Panc1 (cell line): ENCODE measurements at regions not wholly inside any gene's neighbourhood (a gene's known extent, or its start where the extent isn't known, plus 50 kb on each side); places are given as distances from the start of the nearest gene placed in this dataset.

Experiments used
- ATAC-seq: fragments of 200-7000 bp; cut with Tn5 transposase; 2 replicates; pipeline ENCODE4 v1.9.1; 2020; ENCODE audit warnings: mild to moderate bottlenecking, moderate library complexity
- BruUV-seq: library from RNA; stranded (reverse); fragments of 400-500 nt; replicated peaks from 2 replicates; lab custom pipeline; 2021; lab: Mats Ljungman, UMichigan
- CTCF ChIA-PET: fragments of 300-600 bp; sonication (Branson Sonifier 250); formaldehyde crosslinking; loops from one replicate; lab custom pipeline; 2022; ENCODE audit warnings: antibody characterized with exemption; lab: Charles Lee
- POLR2A ChIA-PET: fragments of 300-600 bp; sonication (Branson Sonifier 250); formaldehyde crosslinking; loops from one replicate; lab custom pipeline; 2022; ENCODE audit warnings: antibody characterized with exemption; lab: Charles Lee
- DNase-seq: peaks from one replicate; pipeline ENCODE4 v3.0.0-alpha.2; 2010; ENCODE audit warnings: low read depth, low spot score
- H3K27ac ChIP-seq: 2 replicates; pipeline ENCODE4 v1.5.1; 2011; ENCODE audit warnings: mild to moderate bottlenecking, low read length, inconsistent platforms
- H3K27me3 ChIP-seq: fragments of 200-500 bp; sonication (Bioruptor generic); 2 replicates; pipeline ENCODE4 v1.6.0; 2014; ENCODE audit warnings: low read length, inconsistent platforms; ENCODE audit not compliant: control insufficient read depth, insufficient read depth
- H3K36me3 ChIP-seq: fragments of 200-500 bp; sonication (Bioruptor generic); 2 replicates; pipeline ENCODE4 v1.5.1; 2014; ENCODE audit warnings: inconsistent platforms, mild to moderate bottlenecking, low read length, moderate library complexity; ENCODE audit not compliant: control insufficient read depth, insufficient read depth
- H3K4me1 ChIP-seq: 2 replicates; pipeline ENCODE4 v1.5.1; 2011; ENCODE audit warnings: inconsistent platforms, mild to moderate bottlenecking, low read length, moderate library complexity; ENCODE audit not compliant: control insufficient read depth, insufficient read depth
- H3K4me3 ChIP-seq, 2 experiments: 2 replicates each; pipeline ENCODE4 v1.5.1; 2011 to 2012; ENCODE audit warnings: low read depth in 2 of 2, low read length in 2 of 2, mild to moderate bottlenecking in 2 of 2, inconsistent platforms in 1 of 2, moderate library complexity in 1 of 2
- H3K9me3 ChIP-seq: fragments of 200-500 bp; sonication (Bioruptor generic); 2 replicates; pipeline ENCODE4 v1.5.1; 2014; ENCODE audit warnings: low read depth, mild to moderate bottlenecking, inconsistent platforms, low read length, moderate library complexity; ENCODE audit not compliant: control insufficient read depth, insufficient read depth
- POLR2AphosphoS5 ChIP-seq: IDR thresholded peaks from 2 replicates; pipeline ENCODE4 v1.6.1; 2012; ENCODE audit warnings: mild to moderate bottlenecking, low read depth, low read length, moderate library complexity
- SIN3A ChIP-seq: IDR thresholded peaks from 2 replicates; pipeline ENCODE4 v1.6.1; 2012; ENCODE audit warnings: low read depth, mild to moderate bottlenecking, low read length, moderate library complexity, borderline replicate concordance; ENCODE audit not compliant: insufficient read depth
- TCF7L2 ChIP-seq: IDR thresholded peaks from 2 replicates; pipeline ENCODE4 v1.6.1; 2011; ENCODE audit warnings: mild to moderate bottlenecking, low read depth, low read length, inconsistent platforms
- in situ Hi-C: cut with HindIII; loops from 2 replicates; pipeline ENCODE4 v1.10.0; 2016; ENCODE audit warnings: low sequenced_read_pairs, low pct_unique_long_range_greater_than_20kb
- intact Hi-C: fragments of 100-400 bp; cut with micrococcal nuclease; formaldehyde crosslinking; loops from one replicate; pipeline ENCODE4 v1.10.0; 2022; ENCODE audit not compliant: unreplicated experiment
- TF ChIP-seq, protein P1 (sequence below), 2 experiments: IDR thresholded peaks; 2 replicates each; pipeline ENCODE4 v1.6.1; 2011 to 2012; ENCODE audit warnings: low read depth in 2 of 2, control low read depth in 1 of 2, low read length in 1 of 2, mild to moderate bottlenecking in 1 of 2, moderate library complexity in 1 of 2; ENCODE audit not compliant: insufficient read depth in 1 of 2
- TF ChIP-seq, protein P2 (sequence below): fragments of 450-650 bp; IDR thresholded peaks from 2 replicates; pipeline ENCODE4 v1.5.1; 2017; ENCODE audit warnings: mild to moderate bottlenecking

DNA sequence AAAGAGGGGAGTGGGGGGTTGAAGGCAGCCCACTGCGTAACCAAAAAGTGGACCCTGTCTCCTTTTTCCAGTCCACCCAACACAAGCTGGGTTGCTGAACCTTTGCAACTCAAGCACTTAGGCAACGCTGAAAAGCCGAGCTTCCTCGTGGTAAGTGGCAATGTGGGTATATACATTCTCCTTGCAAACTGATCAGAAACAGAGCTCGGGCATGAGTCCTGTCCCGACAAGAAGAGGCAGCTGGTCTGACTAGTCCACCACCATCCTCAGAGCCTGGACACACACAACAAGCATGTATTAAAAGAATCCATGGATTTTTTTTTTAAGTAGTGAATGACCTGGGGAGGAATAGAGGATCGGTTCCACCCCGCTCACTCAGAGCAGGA is 240.6 kb upstream of the ZNF507 start:
- Histone ChIP-seq H3K27ac (no peak overlapping the region), H3K9me3 (no peaks in the 10 kb centered on the region), H3K4me3 (no peak overlapping the region), H3K27me3 (no peaks in the 10 kb centered on the region), H3K4me1 (no peaks in the 10 kb centered on the region), H3K36me3 (no peaks in the 10 kb centered on the region)
- CTCF ChIA-PET = no interaction called here
- POLR2A ChIA-PET = no interaction called here
- no TSS peak for BruUV-seq
- intact Hi-C loops = no loop called here
- in situ Hi-C loops = no loop called here
- DNase-seq (no peak), ATAC-seq (no peak)
- TF ChIP-seq, protein P1, sequence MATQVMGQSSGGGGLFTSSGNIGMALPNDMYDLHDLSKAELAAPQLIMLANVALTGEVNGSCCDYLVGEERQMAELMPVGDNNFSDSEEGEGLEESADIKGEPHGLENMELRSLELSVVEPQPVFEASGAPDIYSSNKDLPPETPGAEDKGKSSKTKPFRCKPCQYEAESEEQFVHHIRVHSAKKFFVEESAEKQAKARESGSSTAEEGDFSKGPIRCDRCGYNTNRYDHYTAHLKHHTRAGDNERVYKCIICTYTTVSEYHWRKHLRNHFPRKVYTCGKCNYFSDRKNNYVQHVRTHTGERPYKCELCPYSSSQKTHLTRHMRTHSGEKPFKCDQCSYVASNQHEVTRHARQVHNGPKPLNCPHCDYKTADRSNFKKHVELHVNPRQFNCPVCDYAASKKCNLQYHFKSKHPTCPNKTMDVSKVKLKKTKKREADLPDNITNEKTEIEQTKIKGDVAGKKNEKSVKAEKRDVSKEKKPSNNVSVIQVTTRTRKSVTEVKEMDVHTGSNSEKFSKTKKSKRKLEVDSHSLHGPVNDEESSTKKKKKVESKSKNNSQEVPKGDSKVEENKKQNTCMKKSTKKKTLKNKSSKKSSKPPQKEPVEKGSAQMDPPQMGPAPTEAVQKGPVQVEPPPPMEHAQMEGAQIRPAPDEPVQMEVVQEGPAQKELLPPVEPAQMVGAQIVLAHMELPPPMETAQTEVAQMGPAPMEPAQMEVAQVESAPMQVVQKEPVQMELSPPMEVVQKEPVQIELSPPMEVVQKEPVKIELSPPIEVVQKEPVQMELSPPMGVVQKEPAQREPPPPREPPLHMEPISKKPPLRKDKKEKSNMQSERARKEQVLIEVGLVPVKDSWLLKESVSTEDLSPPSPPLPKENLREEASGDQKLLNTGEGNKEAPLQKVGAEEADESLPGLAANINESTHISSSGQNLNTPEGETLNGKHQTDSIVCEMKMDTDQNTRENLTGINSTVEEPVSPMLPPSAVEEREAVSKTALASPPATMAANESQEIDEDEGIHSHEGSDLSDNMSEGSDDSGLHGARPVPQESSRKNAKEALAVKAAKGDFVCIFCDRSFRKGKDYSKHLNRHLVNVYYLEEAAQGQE (IDR thresholded peaks at IDR 0.05; ENCODE audit: insufficient read depth in 1 of 2, low read depth in 2 of 2, low read length in 1 of 2) = no peak
- TF ChIP-seq TCF7L2 = no peak

DNA sequence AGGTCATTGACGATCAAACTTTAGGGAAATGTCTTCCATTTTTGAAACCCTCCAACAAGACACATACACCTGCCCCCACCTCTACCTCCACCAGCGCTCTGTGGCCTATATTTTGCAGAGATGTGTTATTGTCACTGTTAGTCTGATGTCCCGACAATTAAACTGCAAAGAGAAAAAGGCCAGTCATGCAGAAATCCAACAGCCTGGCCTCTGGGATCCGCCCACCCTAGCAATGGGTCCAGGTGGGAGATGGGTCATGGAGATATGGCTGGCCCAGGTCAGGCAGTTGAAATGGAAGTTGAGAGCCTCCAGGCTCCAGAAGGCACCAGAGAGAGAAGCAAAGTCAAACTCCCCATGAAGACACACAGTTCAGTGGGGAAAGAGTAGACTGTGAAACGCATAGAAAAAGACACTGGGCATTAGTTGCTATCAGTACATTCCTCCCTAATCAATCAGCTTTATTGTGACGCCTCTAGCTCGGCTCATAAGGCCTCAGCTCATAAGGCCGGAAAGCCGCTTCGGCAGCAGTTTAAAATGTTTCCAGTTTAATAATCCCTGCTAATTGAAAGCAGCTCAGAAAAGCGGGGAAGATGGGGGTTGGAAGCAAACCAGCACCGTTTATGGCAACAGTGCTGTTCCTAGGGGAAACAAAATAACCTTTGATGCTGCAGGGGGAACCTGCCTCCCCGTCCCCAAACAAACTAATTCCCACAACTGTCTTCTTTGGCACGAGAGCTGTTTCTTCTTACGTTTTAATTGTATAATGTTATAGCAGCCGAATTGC is 239.7 kb upstream of the ZNF507 start:
- in situ Hi-C loops (no loop called here), intact Hi-C loops (no loop called here)
- no peak for ATAC-seq
- H3K27ac ChIP-seq = no peak overlapping the region
- TF ChIP-seq, protein P1 (IDR thresholded peaks at IDR 0.05; ENCODE audit: insufficient read depth in 1 of 2, low read depth in 2 of 2, low read length in 1 of 2) = no peak
- TF ChIP-seq, protein P2, sequence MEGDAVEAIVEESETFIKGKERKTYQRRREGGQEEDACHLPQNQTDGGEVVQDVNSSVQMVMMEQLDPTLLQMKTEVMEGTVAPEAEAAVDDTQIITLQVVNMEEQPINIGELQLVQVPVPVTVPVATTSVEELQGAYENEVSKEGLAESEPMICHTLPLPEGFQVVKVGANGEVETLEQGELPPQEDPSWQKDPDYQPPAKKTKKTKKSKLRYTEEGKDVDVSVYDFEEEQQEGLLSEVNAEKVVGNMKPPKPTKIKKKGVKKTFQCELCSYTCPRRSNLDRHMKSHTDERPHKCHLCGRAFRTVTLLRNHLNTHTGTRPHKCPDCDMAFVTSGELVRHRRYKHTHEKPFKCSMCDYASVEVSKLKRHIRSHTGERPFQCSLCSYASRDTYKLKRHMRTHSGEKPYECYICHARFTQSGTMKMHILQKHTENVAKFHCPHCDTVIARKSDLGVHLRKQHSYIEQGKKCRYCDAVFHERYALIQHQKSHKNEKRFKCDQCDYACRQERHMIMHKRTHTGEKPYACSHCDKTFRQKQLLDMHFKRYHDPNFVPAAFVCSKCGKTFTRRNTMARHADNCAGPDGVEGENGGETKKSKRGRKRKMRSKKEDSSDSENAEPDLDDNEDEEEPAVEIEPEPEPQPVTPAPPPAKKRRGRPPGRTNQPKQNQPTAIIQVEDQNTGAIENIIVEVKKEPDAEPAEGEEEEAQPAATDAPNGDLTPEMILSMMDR = no peak
- no peak for TF ChIP-seq SIN3A
- TF ChIP-seq POLR2AphosphoS5 = no peak
- TF ChIP-seq TCF7L2 = no peak
- H3K27me3 ChIP-seq = no peaks in the 10 kb centered on the region
- BruUV-seq = no TSS peak
- POLR2A ChIA-PET = no interaction called here
- H3K36me3 ChIP-seq = no peaks in the 10 kb centered on the region
- CTCF ChIA-PET = no interaction called here
- DNase-seq = no peak
- H3K4me1 ChIP-seq = no peaks in the 10 kb centered on the region
- no peak overlapping the region for H3K4me3 ChIP-seq
- no peaks in the 10 kb centered on the region for H3K9me3 ChIP-seq
